Frontal cortex (tissue), 3 donors: ENCODE measurements at regions not wholly inside any gene's neighbourhood (a gene's known extent, or its start where the extent isn't known, plus 50 kb on each side); places are given as distances from the start of the nearest gene placed in this dataset.
"Not testable (repeated sequence)": the region's sequence is repeated elsewhere in the genome, so short reads cannot be mapped to it uniquely, and the experiment has no call there.

Source experiments
- DNase-seq, 2 donors: peaks; one replicate each; pipeline ENCODE4 v3.0.0; 2012; ENCODE audit warnings: low spot score in 2 of 2
- FAIRE-seq: peaks from 2 replicates; lab custom pipeline; 2012; peaks lifted over from hg19 to GRCh38; lab: Jason Lieb, UNC
- donor health status: control.
- donor health status: control.
- donor health status: control.

- no peak for DNase-seq
- no peak for FAIRE-seq
Measured at GRCh38 chr12:24359418-24359817, 409.9 kb upstream of the SOX5 start.

DNA sequence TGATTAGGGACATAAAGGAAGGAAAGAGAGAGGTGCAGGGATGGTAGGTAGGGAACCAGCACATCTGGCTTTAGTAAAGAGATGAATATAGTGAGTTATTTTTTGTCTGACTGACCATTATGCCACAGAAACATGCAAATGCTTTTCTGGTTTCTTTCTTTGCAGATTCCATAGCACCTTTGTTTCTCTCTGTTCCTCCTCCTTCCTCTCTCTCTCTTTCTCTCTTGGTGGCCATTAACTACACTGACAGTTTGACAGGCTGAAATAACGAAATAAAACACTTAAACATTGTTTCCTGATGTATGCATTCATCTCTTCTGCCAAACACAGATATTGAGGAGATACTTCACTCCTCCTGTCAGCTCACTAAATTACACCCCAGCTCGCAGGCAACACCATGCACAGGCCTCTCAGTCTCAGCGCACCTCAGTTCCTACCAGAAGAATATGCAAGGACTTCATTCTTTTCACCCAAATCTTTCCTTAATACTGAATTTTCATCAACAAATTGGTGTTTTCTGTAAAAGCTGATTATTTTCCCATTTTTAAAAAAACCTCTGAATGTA, 406.9 kb upstream of the SOX5 start:
- FAIRE-seq (no peak), DNase-seq (no peak)

- no peak for FAIRE-seq
Measured at GRCh38 chr12:24352363-24352762, 402.9 kb upstream of the SOX5 start.

GRCh38 chr12:24349051-24349799, 399.8 kb upstream of the SOX5 start:
- DNase-seq = no peak
- FAIRE-seq = no peak

More at GRCh38 chr12:24352363-24352762, 402.9 kb upstream of the SOX5 start:
- DNase-seq = no peak

GRCh38 chr12:24348180-24348579, 398.7 kb upstream of the SOX5 start:
- not testable (repeated sequence) for FAIRE-seq, DNase-seq

- FAIRE-seq (no peak), DNase-seq (no peak)
Measured at GRCh38 chr12:24328261-24328660, 378.8 kb upstream of the SOX5 start.

DNA sequence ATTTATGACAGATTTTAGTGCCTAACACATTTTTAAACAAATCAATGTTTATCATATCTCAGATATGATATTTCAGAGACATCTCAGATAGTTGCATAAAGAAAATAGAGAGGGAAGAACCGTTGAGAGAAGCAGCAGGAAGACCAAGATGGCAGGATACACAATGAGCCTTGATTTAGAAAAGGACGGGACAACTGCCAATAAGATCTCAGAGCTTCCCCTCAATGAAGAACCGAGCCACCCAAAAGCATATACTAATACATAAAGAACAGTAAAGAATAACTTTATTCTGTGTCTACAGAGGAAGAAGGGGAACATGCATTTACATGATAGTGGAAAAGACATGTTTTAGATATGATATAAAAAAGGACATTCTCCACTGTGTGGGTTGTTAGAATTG, 375.9 kb upstream of the SOX5 start:
- FAIRE-seq = no peak
- no peak for DNase-seq

GRCh38 chr12:24307716-24308335, 358.4 kb upstream of the SOX5 start:
- FAIRE-seq = no peak
- DNase-seq = no peak

GRCh38 chr12:24307153-24307552, 357.7 kb upstream of the SOX5 start:
- no peak for FAIRE-seq
- no peak for DNase-seq

GRCh38 chr12:24306001-24306400, 356.5 kb upstream of the SOX5 start:
- DNase-seq (no peak), FAIRE-seq (no peak)

DNA sequence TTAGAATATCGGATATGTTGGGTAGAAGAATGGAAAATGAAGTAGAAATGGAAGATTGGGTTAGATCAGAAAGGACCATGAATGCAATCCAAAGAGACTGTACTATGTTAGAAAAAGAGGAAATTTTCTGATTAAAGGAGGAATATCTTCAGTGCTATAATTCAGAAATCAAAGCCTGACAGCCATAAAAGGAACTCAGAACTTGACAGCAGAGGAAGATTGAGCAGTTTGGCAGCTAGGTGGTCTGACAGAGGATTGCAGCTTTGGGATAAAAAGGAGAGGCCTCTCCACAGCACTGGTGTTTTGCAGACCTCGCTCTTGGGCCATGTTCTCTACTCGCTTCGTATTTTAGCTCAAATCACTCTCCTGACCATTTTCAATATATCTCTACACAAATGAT, 354.8 kb upstream of the SOX5 start:
- FAIRE-seq (no peak), DNase-seq (no peak)

DNA sequence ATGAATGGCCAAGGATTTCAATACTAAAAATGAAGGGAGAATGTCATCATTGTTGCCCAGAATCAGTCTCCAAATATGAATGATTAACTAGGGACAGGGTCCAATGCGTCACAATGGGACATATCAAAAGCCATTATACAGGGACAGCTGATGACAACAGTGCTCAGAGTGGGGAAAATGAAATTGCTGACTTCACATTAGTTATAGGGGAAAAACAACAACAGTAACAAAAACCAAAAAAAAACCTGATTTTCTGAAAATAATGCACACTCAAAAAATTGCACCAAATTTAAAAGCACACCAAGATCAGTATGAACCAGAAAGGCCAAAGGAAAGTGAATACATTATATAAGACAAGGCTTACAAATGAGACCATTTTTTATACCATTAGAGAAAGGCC, 353.2 kb upstream of the SOX5 start:
- FAIRE-seq = no peak
- DNase-seq = no peak

- FAIRE-seq (no peak), DNase-seq (peak in 1 of 2 donors; percentile 13)
Measured at GRCh38 chr12:24297516-24297915, 348.0 kb upstream of the SOX5 start.

DNA sequence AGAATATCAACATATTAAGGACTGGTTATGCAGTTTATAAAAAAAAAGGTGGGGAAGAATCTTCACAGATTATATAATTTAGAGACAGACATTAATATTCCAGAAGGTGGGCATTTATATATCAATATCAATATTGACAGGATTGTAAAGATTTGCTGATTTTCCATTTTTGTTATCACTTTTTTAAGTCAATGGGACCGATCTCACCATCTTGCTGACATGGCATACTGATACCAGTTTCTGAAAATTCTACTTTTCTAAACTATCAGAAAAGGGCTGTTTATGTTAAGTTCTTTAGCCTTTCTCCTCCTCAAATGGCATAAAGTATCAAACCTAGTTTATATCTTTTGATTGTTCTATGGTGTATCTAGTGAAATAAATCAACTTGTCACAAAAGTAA, 344.1 kb upstream of the SOX5 start:
- no peak for FAIRE-seq
- no peak for DNase-seq

DNA sequence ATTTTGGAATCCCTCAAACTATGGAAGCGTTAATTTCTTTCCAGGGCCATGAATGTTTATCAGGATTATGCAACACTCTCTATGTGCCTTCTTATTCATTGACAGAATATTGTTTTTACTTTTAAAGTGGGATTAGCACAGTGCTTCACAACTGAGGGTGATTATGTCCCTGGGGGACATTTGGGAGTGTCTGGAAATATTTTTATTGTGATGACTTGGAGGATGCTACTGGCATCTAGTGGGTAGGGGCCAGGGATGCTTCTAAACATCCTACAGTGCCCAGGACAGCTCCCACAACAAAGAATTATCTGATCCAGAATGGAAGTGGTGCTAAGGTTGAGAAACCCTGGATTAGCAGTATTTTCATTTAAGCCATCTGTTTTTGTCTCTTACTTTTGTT, 338.5 kb upstream of the SOX5 start:
- no peak for FAIRE-seq
- DNase-seq = no peak

GRCh38 chr12:24285448-24285847, 336.0 kb upstream of the SOX5 start:
- no peak for FAIRE-seq
- no peak for DNase-seq

DNA sequence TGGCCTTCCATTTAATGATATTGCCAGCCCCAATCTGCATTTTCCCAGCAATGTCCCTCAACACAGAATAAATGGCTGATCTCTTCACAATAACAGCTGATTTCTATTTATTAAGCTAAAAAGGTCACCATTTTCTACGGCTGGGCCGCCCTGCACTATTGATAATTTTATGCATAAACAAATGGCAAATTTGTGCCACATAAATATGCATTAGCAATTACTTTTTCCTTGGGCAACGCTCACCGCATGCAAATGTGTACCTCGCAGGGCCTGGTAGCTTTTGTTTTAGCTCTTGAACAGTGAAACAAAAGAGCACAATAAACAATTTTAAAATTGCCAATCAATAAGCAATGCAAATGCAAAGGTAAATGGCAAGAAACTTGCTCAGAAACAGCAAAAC, 331.9 kb upstream of the SOX5 start:
- FAIRE-seq (no peak), DNase-seq (peak in 1 of 2 donors; percentile 12)

DNA sequence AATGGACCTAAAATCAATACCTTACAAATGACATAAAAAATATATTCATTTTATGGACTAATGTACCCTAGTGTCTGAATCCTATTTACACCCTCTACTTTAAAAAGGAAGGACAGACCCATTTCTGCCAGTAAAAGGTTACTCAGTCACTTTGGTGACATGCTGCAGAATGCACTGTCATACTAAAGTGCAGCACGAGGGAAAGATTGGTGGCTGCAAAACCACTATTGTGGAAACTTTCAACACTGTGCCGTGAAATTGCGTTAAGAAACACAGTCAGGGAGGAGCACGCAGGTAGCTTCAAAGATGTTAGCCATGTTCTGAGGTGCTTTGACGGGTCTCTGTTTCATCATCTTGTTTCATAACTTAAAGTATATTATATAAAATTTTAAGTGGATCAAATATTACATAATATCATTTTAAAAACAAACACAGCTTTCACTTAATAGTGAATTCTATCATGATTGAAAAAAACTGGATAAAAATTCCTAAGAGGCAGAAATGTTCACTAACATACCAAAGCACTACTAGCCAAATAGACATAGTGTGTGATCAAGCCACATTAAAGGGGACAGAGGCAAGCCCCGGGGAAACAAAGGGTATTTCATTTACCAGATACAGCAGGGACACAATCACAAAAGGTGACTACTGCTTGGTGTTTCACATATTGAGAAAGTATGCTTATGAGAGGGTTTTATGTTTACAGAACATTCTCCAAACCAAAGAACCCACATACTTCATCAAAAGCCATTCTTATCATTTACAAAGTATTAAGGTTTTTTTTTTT, 330.8 kb upstream of the SOX5 start:
- no peak for DNase-seq
- FAIRE-seq = no peak

DNA sequence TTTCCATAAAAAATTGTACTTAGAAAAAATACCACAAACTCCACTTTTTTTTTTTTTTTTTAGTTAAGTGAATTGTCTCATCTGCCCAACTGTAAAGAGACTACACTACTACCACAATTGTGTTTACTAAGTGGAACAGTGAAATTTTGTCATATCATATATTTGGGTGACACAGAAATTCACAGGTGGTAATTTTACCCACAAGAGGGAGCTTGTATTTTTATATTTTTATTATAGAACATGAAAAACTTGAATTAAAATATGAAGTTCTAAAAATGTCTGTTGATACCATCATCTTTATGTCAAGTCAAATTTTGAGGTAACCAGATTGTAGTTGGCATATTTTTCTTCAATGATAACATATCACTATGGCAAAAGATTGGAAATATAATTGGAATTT, 329.4 kb upstream of the SOX5 start:
- DNase-seq (no peak), FAIRE-seq (no peak)

GRCh38 chr12:24270965-24271364, 321.5 kb upstream of the SOX5 start:
- DNase-seq (no peak), FAIRE-seq (no peak)

GRCh38 chr12:24270464-24270863, 321.0 kb upstream of the SOX5 start:
- FAIRE-seq (no peak), DNase-seq (no peak)
